Uterus (tissue), 3 donors: ENCODE measurements at regions not wholly inside any gene's neighbourhood (a gene's known extent, or its start where the extent isn't known, plus 50 kb on each side); places are given as distances from the start of the nearest gene placed in this dataset.

Experiments used
- DNase-seq, 2 donors: peaks; one replicate each; pipeline ENCODE4 v3.0.0-alpha.2; 2019 to 2020
- H3K27ac ChIP-seq, 2 donors: fragments of 200-600 bp; sonication (generic); 1 replicate in 1 of 2; 2 replicates in 1 of 2; pipeline ENCODE4 v1.5.1; 2016 to 2018
- H3K27me3 ChIP-seq, 2 donors: fragments of 200-600 bp; sonication (generic); one replicate each; pipeline ENCODE4 v1.5.1; 2018 to 2019; ENCODE audit warnings: control low read depth in 1 of 2
- H3K36me3 ChIP-seq, 2 donors: fragments of 200-600 bp; sonication (generic); one replicate each; pipeline ENCODE4 v1.5.1; 2019; ENCODE audit warnings: control low read depth in 1 of 2
- H3K4me1 ChIP-seq, 2 donors: fragments of 200-600 bp; sonication (generic); one replicate each; pipeline ENCODE4 v1.5.1; 2018 to 2019; ENCODE audit warnings: control low read depth in 1 of 2
- H3K4me3 ChIP-seq, 2 donors: fragments of 200-600 bp; sonication (generic); 1 replicate in 1 of 2; 2 replicates in 1 of 2; pipeline ENCODE4 v1.5.1; 2018 to 2019; ENCODE audit warnings: mild to moderate bottlenecking in 1 of 2
- H3K9me3 ChIP-seq, 2 donors: fragments of 200-600 bp; sonication (generic); one replicate each; pipeline ENCODE4 v1.5.1; 2019; ENCODE audit warnings: control low read depth in 1 of 2
- POLR2A ChIP-seq, 2 donors: fragments of 450-650 bp; IDR thresholded peaks; one replicate each; pipeline ENCODE4 v1.6.1; 2016; ENCODE audit warnings: antibody characterized with exemption in 2 of 2, mild to moderate bottlenecking in 1 of 2, moderate library complexity in 1 of 2
- intact Hi-C: fragments of 100-400 bp; cut with DNase I; formaldehyde crosslinking; loops from one replicate; pipeline ENCODE4 v1.15.1; 2023; ENCODE audit warnings: low total_unique reads
- TF ChIP-seq, protein P1 (sequence below), 4 experiments: fragments of 200-600 bp in 2 of 4; fragments of 450-650 bp in 2 of 4; sonication (generic) in 2 of 4; IDR thresholded peaks; one replicate each; pipeline ENCODE4 v1.5.1; 2016 to 2019; ENCODE audit warnings: antibody characterized with exemption in 4 of 4, mild to moderate bottlenecking in 2 of 4, moderate library complexity in 1 of 4
- donor health status: DM: yes; HTN: yes; CAD: no.

GRCh38 chr11:10637731-10638151 is 55.8 kb downstream of the IRAG1 start:
- intact Hi-C loops = no loop called here
- peak overlapping the region; percentile 71 to 75 for H3K27ac ChIP-seq

GRCh38 chr11:10634407-10634806 is 59.1 kb downstream of the IRAG1 start:
- intact Hi-C loops = no loop called here

More at GRCh38 chr11:10637731-10638151, 55.8 kb downstream of the IRAG1 start:
- no peak overlapping the region for H3K4me3 ChIP-seq
- peaks cover 8 to 22% of the 10 kb centered on the region in 2 donors for H3K4me1 ChIP-seq
- DNase-seq = peak in 1 of 2 donors; percentile 30
- TF ChIP-seq, protein P1, sequence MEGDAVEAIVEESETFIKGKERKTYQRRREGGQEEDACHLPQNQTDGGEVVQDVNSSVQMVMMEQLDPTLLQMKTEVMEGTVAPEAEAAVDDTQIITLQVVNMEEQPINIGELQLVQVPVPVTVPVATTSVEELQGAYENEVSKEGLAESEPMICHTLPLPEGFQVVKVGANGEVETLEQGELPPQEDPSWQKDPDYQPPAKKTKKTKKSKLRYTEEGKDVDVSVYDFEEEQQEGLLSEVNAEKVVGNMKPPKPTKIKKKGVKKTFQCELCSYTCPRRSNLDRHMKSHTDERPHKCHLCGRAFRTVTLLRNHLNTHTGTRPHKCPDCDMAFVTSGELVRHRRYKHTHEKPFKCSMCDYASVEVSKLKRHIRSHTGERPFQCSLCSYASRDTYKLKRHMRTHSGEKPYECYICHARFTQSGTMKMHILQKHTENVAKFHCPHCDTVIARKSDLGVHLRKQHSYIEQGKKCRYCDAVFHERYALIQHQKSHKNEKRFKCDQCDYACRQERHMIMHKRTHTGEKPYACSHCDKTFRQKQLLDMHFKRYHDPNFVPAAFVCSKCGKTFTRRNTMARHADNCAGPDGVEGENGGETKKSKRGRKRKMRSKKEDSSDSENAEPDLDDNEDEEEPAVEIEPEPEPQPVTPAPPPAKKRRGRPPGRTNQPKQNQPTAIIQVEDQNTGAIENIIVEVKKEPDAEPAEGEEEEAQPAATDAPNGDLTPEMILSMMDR (IDR thresholded peaks at IDR 0.05) = no peak
- no peak for TF ChIP-seq POLR2A (IDR thresholded peaks at IDR 0.05)
- no peaks in the 10 kb centered on the region for H3K27me3 ChIP-seq
- no peaks in the 10 kb centered on the region for H3K9me3 ChIP-seq
- H3K36me3 ChIP-seq = no peaks in the 10 kb centered on the region

DNA sequence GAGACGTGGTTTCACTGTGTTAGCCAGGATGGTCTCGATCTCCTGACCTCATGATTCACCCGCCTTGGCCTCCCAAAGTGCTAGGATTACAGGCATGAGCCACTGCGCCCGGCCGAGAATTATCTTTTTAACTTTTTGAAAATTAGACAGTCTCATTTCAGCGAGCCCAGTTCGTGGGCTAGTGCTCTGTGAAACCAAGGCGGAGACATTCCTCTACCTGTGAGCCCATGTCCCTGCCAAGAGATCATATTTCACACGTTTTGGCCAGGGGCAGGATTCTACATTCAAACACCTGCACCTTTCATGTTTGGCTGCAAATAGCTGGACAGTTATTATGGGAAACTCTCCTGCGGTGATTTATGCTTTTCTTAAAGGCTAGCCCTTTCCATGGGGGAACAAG is 60.3 kb downstream of the IRAG1 start:
- no peak for DNase-seq
- Histone ChIP-seq H3K27ac (no peak overlapping the region), H3K27me3 (no peaks in the 10 kb centered on the region), H3K4me3 (no peak overlapping the region), H3K4me1 (peaks cover 7 to 13% of the 10 kb centered on the region in 2 donors), H3K36me3 (no peaks in the 10 kb centered on the region), H3K9me3 (no peaks in the 10 kb centered on the region)
- no peak for TF ChIP-seq POLR2A (IDR thresholded peaks at IDR 0.05)
- TF ChIP-seq, protein P1 (IDR thresholded peaks at IDR 0.05) = no peak
- intact Hi-C loops = no loop called here

More at GRCh38 chr11:10634407-10634806, 59.1 kb downstream of the IRAG1 start:
- Histone ChIP-seq H3K36me3 (no peaks in the 10 kb centered on the region), H3K27me3 (no peaks in the 10 kb centered on the region), H3K4me3 (no peak overlapping the region), H3K4me1 (peaks cover 8 to 13% of the 10 kb centered on the region in 2 donors), H3K27ac (no peak overlapping the region), H3K9me3 (no peaks in the 10 kb centered on the region)
- TF ChIP-seq, protein P1 (IDR thresholded peaks at IDR 0.05) = no peak
- no peak for DNase-seq

DNA sequence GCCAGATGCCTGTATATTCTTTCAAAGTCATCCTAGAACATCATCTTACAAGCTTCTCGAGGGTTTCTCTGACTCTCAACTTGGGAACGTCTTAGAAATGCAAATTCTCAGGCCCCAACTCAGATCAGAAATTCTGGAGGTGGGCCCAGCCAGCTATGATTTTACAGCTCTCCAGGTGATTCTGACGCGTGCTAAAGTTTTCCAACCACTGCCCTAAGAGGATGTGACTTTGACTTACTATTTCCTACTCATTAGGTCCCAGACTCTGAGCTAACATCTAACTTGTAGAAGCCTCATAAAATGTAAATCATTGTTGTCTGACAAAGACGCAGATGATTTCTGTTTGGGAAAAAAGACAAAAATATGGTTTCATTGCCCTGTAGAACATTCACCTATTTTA is 61.1 kb downstream of the IRAG1 start:
- no peaks in the 10 kb centered on the region for H3K9me3 ChIP-seq
- intact Hi-C loops = no loop called here
- H3K27me3 ChIP-seq = no peaks in the 10 kb centered on the region
- H3K36me3 ChIP-seq = no peaks in the 10 kb centered on the region
- H3K4me3 ChIP-seq = no peak overlapping the region
- DNase-seq = no peak
- TF ChIP-seq, protein P1 (IDR thresholded peaks at IDR 0.05) = no peak
- no peak for TF ChIP-seq POLR2A (IDR thresholded peaks at IDR 0.05)
- no peak overlapping the region for H3K27ac ChIP-seq
- peaks cover 0 to 6% of the 10 kb centered on the region in 2 donors for H3K4me1 ChIP-seq

- Histone ChIP-seq H3K4me3 (no peak overlapping the region), H3K27me3 (no peaks in the 10 kb centered on the region), H3K36me3 (no peaks in the 10 kb centered on the region), H3K4me1 (no peaks in the 10 kb centered on the region), H3K9me3 (no peaks in the 10 kb centered on the region), H3K27ac (no peak overlapping the region)
- intact Hi-C loops = no loop called here
- no peak for DNase-seq
- no peak for TF ChIP-seq POLR2A (IDR thresholded peaks at IDR 0.05)
- TF ChIP-seq, protein P1 (IDR thresholded peaks at IDR 0.05) = no peak
These were observed 61.8 kb downstream of the IRAG1 start for GRCh38 chr11:10631761-10632160.
